Testis (tissue), 2 donors: ENCODE measurements at regions not wholly inside any gene's neighbourhood (a gene's known extent, or its start where the extent isn't known, plus 50 kb on each side); places are given as distances from the start of the nearest gene placed in this dataset.

Source experiments
- DNase-seq: peaks from one replicate; pipeline ENCODE4 v3.0.0-alpha.2; 2019
- H3K27ac ChIP-seq, 2 donors: fragments of 200-600 bp; sonication (generic); one replicate each; pipeline ENCODE4 v1.5.1; 2019
- H3K27me3 ChIP-seq: fragments of 200-600 bp; sonication (generic); one replicate; pipeline ENCODE4 v1.5.1; 2019
- H3K36me3 ChIP-seq: fragments of 200-600 bp; sonication (generic); one replicate; pipeline ENCODE4 v1.5.1; 2017; ENCODE audit warnings: low read depth; ENCODE audit errors: missing control alignments
- H3K4me1 ChIP-seq: fragments of 200-600 bp; sonication (generic); one replicate; pipeline ENCODE4 v1.5.1; 2019
- H3K4me3 ChIP-seq, 2 donors: fragments of 200-600 bp; sonication (generic); one replicate each; pipeline ENCODE4 v1.5.1; 2017 to 2019
- H3K9me3 ChIP-seq: fragments of 200-600 bp; sonication (generic); one replicate; pipeline ENCODE4 v1.5.1; 2017
- CTCF ChIP-seq, 3 experiments: fragments of 450-650 bp in 2 of 3; fragments of 200-600 bp in 1 of 3; sonication (generic) in 1 of 3; IDR thresholded peaks; one replicate each; pipeline ENCODE4 v1.5.1; 2016 to 2019; ENCODE audit warnings: antibody characterized with exemption in 3 of 3, mild to moderate bottlenecking in 2 of 3, moderate library complexity in 1 of 3
- POLR2A ChIP-seq: fragments of 450-650 bp; IDR thresholded peaks from one replicate; pipeline ENCODE4 v1.6.1; 2017; ENCODE audit warnings: antibody characterized with exemption, mild to moderate bottlenecking, moderate library complexity
- WGBS, 2 donors: methylation state at CpG; one replicate each; pipeline ENCODE4 v1.1.5; 2018; 5-methylcytosine and 5-hydroxymethylcytosine counted together
- intact Hi-C: fragments of 100-400 bp; cut with DNase I; formaldehyde crosslinking; loops from one replicate; pipeline ENCODE4 v1.15.1; 2023; ENCODE audit warnings: low total_unique reads

DNA sequence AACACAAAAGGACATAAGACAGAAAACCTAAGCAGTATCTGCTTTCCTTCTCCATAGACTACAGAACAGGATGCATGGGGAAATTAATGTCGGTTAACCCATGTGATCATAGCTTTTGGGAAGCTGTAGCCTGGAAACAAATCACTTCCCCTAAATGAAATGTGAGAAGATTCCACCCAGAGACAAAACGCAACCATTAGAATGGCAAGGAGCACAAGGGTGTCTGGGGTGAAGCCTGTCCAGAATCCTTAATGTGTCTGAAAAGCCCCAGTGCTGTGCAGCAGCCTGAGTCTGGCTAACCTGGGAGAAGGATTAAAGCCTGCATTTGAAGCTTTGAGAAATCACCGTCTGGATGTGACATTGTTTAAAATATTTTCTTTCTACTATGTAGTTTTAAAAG lies 213.3 kb downstream of the ANKRD50 start:
- no peak for TF ChIP-seq POLR2A
- TF ChIP-seq CTCF (IDR thresholded peaks at IDR 0.05) = no peak
- Histone ChIP-seq H3K27me3 (no peaks in the 10 kb centered on the region), H3K4me1 (no peaks in the 10 kb centered on the region), H3K4me3 (no peak overlapping the region), H3K9me3 (no peaks in the 10 kb centered on the region), H3K36me3 (no peaks in the 10 kb centered on the region), H3K27ac (no peak overlapping the region)
- intact Hi-C loops = no loop called here
- 44 to 50% methylated on average over 3 of the region's 3 CpGs for WGBS, 2 donors
- no peak for DNase-seq

DNA sequence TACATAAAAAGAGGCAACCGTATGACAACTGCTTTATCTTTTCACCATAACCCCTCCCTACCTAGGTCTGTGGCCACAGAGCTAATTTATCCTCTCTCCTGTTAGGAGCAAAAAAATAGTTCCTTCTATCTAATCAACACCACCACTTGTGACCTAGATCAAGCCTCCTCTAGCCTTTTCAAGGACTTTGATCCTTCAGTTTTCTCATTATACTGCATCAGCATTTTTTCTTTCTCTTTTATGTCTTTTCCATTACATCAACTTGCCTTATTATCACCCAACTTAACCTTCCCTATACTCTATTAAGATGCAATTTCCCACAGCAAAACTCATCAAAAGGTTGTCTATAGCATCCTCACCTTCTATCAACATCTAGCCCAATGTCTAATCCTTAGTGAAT lies 211.0 kb downstream of the ANKRD50 start:
- 78 to 88% methylated on average over 1 of the region's 1 CpG for WGBS, 2 donors
- no peak for DNase-seq

GRCh38 chr4:124504431-124504830 lies 208.1 kb downstream of the ANKRD50 start:
- H3K36me3 ChIP-seq = no peaks in the 10 kb centered on the region
- no peak overlapping the region for H3K4me3 ChIP-seq
- H3K4me1 ChIP-seq = no peaks in the 10 kb centered on the region
- H3K27ac ChIP-seq = no peak overlapping the region
- H3K9me3 ChIP-seq = no peaks in the 10 kb centered on the region
- intact Hi-C loops = no loop called here
- WGBS, 2 donors = 63 to 90% methylated on average over 2 of the region's 2 CpGs
- no peak for TF ChIP-seq POLR2A
- no peak for TF ChIP-seq CTCF (IDR thresholded peaks at IDR 0.05)
- H3K27me3 ChIP-seq = no peaks in the 10 kb centered on the region
- DNase-seq = no peak

More for the DNA sequence above, 211.0 kb downstream of the ANKRD50 start:
- Histone ChIP-seq H3K4me3 (no peak overlapping the region), H3K36me3 (no peaks in the 10 kb centered on the region), H3K27me3 (no peaks in the 10 kb centered on the region), H3K9me3 (no peaks in the 10 kb centered on the region), H3K27ac (no peak overlapping the region), H3K4me1 (no peaks in the 10 kb centered on the region)
- TF ChIP-seq CTCF (IDR thresholded peaks at IDR 0.05) = no peak
- intact Hi-C loops = no loop called here

DNA sequence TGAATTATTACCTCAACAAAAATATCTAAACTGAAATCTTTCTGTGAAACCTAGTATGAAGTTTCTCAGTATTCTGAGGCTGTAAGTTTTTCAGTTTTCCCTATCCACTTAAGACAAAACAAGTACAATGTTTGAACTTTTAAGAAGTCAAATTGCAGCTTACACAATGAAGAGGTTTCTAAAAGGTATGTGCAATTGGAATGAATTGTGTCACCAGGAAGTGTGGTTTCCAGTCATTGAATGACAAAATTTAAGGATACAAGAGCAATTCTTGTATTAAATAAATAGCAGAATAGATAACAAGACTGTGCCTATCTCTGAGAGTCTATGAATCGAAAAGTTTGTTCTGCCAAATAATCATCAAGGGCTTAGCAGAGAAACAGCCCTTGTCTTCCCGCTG lies 207.3 kb downstream of the ANKRD50 start:
- WGBS, 2 donors = 54 to 60% methylated on average over 2 of the region's 2 CpGs
- H3K4me1 ChIP-seq = no peaks in the 10 kb centered on the region
- no peak overlapping the region for H3K4me3 ChIP-seq
- no peaks in the 10 kb centered on the region for H3K36me3 ChIP-seq
- TF ChIP-seq POLR2A = no peak
- no peak overlapping the region for H3K27ac ChIP-seq
- intact Hi-C loops = no loop called here
- no peak for DNase-seq
- no peaks in the 10 kb centered on the region for H3K27me3 ChIP-seq
- no peaks in the 10 kb centered on the region for H3K9me3 ChIP-seq

DNA sequence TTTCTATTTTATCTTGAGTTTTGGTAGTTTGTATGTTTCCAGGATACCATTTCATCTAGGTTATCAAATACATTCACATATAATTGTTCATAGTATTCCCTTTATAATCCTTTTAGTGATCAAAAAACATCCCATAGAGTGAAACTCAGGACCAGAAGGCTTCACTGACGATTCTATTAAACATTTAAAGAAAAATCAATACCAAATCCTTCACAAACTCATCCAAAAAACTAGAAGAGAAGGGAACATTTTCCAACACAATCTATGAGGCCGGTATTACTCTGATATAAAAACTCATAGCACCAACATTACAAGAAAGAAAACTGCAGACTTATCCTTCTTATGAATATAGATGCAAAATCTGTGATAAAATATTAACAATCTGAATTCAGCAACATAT lies 203.4 kb downstream of the ANKRD50 start:
- TF ChIP-seq POLR2A (no peak), CTCF (IDR thresholded peaks at IDR 0.05) (no peak)
- H3K4me1 ChIP-seq = no peaks in the 10 kb centered on the region
- intact Hi-C loops = no loop called here
- H3K27me3 ChIP-seq = no peaks in the 10 kb centered on the region
- H3K36me3 ChIP-seq = no peaks in the 10 kb centered on the region
- H3K4me3 ChIP-seq = no peak overlapping the region
- no peak for DNase-seq
- no peak overlapping the region for H3K27ac ChIP-seq
- 83 to 90% methylated on average over 2 of the region's 2 CpGs for WGBS, 2 donors
- no peaks in the 10 kb centered on the region for H3K9me3 ChIP-seq
